NOMO-1 treated with dmso at 0.1 percent for 144 hours (cell line): ENCODE measurements at regions not wholly inside any gene's neighbourhood (a gene's known extent, or its start where the extent isn't known, plus 50 kb on each side); places are given as distances from the start of the nearest gene placed in this dataset.
"Not testable (repeated sequence)": the region's sequence is repeated elsewhere in the genome, so short reads cannot be mapped to it uniquely, and the experiment has no call there.

Experiments
- DNase-seq: peaks from one replicate; lab custom pipeline; 2025; ENCODE audit not compliant: unreplicated experiment; lab: John Stamatoyannopoulos, UW

DNA sequence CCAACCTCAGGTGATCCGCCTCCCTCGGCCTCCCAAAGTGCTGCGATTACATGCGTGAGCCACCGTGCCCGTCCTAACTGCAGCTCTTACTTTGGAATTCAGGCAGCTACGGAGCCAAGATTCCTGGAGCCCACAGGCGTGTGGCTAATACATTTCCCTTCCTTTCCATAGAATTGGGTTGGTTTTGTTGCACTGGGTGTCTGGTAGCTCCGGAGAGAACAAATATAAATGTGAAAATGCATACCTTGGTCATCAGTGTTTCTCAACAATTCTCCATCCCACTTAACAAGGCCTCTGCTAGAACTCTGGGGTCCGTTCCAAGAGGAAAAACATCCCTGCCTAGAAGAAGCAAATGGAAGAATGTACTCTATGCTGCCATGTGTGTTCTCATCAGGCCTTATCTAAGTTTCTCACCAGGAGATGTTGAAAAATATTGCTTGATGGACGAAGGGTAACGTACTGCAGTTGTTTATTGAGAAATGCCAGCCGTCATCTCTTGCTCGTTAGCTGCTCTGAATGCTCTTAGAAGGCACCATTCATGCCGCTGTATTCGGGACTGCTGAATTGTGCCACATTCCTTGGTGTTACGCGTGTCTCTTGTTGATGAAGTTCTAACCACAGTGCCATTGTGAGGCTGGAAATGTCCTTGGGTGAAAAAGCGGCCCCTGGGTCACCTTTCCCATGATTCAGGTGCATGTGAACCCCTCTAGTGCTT lies 50.5 kb upstream of the CD99 start:
- DNase-seq = no peak

DNA sequence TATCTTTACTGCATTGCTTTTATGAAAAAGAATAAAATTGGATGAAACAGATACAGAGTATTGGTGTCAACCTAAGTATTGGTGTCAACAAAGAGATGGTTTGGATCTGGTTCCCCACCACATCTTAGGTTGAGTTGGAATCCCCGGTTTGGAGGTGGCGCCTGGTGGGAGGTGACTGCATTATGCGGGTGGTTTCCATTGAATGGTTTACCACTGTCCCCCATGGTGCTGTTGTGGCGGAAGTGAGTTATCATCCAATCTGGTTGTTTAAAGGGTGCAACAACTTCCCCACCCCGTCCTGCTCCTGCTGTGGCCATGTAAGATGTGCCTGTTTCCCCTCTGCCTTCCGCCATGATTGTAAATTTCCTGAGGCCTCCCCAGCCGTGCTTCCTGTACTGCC lies 52.8 kb upstream of the CD99 start:
- DNase-seq = no peak

DNA sequence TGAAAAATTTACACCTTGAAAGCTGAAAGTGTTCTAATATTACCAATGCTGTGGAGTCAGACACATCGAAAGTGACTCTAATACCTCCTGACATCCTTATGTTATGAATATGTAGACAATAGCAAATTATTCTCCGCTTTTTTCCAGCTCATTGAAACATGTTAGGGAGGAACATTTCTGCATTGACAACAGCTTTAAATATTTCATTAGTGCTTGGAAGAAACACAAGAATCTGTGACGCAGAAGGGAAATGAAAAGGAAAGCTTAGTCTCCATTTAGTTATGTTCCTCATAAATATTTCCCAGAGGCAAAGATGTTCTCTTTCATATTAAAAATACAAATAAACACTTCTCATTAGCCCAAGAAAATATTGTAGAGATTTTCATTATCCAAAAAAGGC lies 55.8 kb upstream of the CD99 start:
- DNase-seq = no peak

DNA sequence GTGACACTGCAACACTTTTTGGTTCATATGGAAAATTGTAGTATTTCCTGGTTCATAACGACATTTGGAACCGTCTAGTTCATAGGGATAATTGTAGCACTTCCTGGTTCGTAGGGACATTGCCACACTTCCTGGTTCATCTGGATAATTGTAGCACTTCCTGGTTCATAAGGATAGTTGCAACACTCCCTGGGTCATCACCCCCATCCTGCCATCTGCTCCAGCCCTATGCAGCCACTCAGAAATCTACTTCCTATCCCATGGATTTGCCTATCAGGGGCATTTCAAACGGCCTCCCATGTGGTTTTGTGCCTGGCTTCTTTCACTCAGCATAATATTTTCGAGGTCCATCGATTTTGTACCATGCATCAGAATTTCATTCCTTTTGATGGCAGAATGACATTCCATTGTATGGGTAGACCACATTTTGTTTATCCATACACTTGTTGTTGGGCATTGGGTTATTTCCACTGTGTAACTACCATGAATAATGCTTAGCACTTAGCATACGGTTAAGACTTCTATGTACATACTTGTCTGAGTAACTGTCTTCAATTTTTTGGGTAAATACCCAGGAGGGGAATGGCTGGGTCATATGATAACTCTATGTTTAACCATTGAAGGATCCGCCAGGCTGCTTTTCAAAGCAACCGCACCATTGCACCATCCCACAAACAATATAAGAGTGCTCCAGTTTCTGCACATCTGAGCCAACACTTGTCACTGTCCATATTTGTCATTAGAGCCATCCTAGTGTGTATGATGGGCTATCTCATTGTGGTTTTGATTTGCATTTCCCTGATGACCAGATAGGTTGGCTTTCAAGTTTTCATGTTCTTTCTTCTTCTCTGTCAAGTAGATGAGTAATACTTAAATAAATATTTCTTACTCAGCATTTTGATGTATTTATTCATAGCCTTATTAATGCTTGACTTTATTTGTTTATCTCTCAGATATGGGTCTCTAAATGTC lies 58.3 kb upstream of the CD99 start:
- no peak for DNase-seq

DNA sequence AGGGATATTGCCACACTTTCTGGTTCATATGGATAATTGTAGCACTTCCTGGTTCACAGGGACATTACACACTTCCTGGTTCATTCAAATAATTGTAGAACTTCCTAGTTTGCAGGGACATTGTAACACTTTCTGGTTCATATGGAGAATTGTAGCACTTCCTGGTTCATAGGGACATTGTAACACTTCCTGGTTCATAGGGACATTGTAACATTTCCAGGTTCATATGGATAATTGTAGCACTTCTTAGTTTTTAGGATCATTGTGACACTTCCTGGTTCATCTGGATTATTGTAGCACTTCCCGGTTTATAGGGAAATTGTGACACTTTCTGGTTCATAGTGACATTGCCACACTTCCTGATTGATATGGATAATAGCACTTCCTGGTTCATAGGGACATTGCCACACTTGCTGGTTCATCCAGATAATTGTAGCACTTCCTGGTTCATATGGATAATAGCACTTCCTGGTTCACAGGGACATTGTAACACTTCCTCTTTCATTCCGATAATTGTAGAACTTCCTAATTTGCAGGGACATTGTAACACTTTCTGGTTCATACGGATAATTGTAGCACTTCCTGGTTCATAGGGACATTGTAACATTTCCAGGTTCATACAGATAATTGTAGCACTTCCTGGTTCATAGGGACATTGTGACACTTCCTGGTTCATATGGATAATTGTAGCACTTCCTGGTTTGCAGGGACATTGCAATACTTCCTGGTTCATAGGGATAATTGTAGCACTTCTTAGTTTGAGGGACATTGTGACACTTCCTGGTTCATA lies 59.2 kb upstream of the CD99 start:
- no peak for DNase-seq

DNA sequence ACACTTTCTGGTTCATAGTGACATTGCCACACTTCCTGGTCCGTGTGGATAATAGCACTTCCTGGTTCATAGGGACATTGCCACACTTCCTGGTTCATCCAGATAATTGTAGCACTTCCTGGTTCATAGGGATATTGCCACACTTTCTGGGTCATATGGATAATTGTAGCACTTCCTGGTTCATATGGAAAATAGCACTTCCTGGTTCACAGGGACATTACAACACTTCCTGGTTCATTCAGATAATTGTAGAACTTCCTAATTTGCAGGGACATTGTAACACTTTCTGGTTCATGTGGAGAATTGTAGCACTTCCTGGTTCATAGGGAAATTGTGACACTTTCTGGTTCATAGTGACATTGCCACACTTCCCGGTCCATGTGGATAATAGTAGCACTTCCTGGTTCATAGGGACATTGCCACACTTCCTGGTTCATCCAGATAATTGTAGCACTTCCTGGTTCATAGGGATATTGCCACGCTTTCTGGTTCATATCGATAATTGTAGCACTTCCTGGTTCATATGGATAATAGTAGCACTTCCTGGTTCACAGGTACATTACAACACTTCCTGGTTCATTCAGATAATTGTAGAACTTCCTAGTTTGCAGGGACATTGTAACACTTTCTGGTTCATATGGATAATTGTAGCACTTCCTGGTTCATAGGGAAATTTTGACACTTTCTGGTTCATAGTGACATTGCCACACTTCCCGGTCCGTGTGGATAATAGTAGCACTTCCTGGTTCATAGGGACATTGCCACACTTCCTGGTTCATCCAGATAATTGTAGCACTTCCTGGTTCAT lies 60.0 kb upstream of the CD99 start:
- DNase-seq = not testable (repeated sequence)

DNA sequence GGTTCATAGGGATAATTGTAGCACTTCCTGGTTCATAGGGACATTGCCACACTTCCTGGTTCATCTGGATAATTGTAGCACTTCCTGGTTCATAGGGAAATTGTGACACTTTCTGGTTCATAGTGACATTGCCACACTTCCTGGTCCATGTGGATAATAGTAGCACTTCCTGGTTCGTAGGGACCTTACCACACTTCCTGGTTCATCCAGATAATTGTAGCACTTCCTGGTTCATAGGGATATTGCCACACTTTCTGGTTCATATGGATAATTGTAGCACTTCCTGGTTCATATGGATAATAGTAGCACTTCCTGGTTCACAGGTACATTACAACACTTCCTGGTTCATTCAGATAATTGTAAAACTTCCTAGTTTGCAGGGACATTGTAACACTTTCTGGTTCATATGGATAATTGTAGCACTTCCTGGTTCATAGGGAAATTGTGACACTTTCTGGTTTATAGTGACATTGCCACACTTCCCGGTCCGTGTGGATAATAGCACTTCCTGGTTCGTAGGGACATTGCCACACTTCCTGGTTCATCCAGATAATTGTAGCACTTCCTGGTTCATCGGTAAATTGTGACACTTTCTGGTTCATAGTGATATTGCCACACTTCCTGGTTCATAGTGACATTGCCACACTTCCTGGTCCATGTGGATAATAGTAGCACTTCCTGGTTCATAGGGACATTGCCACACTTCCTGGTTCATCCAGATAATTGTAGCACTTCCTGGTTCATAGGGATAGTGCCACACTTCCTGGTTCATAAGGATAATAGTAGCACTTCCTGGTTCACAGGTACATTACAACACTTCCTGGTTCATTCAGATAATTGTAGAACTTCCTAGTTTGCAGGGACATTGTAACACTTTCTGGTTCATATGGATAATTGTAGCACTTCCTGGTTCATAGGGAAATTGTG lies 60.8 kb upstream of the CD99 start:
- not testable (repeated sequence) for DNase-seq

DNA sequence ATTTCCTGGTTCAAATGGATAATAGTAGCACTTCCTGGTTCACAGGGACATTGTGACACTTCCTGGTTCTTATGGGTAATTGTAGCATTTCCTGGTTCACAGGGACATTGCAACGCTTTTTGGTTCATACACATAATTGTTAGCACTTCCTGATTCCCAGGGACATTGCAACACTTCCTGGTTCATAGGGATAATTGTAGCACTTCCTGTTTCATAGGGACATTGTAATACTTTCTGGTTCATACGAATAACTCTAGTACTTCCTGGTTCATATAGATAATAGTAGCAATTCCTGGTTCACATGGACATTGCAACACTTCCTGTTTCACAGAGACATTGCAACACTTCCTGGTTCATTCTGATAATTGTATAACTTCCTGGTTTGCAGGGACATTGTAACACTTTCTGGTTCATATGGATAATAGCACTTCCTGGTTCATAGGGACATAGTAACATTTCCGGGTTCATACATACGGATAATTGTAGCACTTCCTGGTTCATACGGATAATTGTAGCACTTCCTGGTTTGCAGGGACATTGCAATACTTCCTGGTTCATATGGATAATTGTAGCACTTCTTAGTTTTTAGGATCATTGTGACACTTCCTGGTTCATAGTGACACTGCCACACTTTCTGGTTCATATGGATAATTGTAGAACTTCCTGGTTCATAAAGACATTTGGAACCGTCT lies 61.6 kb upstream of the CD99 start:
- no peak for DNase-seq

DNA sequence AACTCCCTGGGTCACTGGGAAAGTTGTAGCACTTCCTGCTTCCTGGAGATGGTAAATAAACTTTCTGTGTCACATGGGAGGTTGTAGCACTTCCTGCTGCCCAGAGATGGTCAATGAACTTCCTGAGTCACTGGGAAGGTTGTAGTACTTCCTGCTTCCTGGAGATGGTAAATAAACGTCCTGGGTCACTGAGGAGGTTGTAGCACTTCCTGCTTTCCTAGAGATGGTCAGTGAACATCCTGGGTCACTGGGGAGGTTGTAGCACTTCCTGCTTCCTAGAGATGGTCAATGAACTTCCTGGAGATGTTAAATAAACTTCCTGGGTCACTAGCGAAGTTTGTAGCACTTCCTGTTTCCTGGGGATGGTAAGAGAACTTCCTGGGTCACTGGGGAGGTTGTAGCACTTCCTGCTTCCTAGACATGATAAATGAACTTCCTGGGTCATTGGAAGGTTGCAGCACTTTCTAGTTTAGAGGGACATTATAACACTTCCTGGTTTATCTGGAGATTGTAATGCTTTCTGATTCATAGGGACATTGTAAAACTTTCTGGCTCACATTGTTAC lies 62.3 kb upstream of the CD99 start:
- DNase-seq = no peak

DNA sequence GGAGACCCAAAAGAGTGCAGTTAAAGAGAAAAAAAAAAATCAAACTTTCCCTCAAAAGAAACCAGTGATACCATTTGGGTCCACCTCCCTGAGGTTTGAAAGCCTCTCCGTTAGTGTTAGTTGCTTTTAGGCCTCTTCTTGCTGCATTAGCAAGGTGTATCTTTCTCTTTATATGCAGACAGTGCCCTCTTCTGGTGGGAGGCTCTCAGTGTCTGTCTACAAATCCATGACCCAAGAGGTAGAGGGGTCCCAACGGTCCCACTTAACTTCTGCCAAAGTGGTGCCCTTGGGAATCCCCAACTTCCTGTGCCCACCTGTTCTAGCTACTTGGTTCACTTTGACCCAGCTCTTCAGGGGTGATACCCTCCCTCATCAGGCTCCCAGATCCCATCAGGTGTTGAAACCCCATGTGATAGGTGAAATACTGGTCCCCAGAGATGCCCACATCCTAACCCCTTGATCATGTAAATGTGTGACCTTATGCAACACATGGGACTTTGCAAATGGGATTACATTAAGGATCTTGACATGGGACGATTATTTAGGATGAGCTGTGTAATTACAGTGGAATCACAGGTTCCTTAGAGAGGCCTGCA lies 63.7 kb upstream of the CD99 start:
- no peak for DNase-seq

DNA sequence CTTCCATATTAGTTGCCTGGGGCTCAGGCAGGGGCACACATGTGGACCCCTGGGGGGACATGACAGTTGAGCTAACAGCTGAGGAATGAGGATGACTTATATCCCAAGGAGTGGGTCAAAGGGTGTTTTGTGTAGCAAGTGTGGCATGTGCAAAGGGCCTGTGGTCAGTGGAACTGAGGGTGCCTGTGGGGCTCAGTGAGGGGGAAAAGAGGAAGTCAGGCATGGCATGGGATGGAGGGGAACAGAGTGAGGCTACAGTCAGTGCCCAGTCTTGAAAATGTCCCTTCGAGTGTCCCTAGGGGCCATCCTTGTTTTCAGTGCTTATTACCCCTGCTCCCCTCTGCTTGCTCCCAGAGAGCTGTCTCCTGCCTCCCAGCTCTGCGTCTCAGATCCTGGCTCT lies 64.3 kb upstream of the CD99 start:
- DNase-seq = no peak

DNA sequence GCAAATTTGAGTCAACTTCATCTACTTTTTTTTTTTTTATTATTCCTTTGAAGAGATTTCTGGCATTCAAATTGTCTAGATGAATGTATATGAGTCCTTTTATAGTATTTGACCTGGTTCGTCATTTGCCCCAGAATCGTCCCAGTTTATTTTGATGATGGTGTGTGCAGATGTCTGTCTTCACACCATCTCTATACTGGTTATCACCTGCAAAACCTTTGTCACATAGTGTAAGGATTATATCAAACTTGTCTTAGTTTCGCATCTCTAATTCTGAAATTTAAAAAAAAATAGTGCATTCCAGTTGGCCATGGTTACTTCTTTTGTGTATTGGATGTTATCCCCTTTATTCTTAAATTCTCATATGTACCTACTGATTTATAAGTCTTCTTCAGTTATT lies 70.5 kb upstream of the CD99 start:
- no peak for DNase-seq

DNA sequence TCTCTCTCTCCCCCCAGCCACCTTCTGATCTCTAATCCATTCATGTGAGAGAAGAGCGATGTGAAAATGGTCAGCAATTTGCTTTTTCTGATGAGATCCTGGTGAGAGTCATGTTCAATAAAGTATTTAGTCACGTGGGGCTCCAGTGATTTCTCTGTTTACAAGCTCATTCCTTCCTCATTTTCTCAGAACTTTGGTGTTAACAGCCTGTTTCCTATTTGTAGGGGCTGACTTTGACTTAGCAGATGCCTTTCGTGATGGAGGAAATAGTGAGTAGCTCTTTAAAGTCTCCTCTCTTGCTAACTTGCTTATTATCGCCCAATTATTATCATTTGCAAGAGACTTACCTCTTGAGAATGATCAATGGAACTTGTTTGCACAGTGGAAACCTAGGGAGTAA lies 72.6 kb upstream of the CD99 start:
- DNase-seq = no peak

DNA sequence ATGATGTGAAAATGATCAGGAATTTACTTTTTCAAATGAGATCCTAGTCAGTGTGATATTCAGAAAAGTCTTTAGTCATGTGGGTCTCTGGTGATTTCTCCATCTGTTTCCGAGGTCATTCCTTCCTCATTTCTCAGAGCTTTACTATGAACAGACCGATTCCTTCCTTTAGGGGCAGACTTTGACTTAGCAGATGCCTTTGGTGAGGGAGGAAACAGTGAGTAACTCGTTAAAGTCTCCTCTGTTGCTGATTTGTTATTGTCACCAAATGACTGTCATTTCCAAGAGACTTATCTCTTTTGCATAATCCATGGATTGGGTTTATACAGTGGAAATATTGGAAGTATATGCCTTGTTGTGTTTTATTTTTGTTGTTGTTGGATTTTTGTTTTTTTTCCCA lies 76.2 kb upstream of the CD99 start:
- no peak for DNase-seq

DNA sequence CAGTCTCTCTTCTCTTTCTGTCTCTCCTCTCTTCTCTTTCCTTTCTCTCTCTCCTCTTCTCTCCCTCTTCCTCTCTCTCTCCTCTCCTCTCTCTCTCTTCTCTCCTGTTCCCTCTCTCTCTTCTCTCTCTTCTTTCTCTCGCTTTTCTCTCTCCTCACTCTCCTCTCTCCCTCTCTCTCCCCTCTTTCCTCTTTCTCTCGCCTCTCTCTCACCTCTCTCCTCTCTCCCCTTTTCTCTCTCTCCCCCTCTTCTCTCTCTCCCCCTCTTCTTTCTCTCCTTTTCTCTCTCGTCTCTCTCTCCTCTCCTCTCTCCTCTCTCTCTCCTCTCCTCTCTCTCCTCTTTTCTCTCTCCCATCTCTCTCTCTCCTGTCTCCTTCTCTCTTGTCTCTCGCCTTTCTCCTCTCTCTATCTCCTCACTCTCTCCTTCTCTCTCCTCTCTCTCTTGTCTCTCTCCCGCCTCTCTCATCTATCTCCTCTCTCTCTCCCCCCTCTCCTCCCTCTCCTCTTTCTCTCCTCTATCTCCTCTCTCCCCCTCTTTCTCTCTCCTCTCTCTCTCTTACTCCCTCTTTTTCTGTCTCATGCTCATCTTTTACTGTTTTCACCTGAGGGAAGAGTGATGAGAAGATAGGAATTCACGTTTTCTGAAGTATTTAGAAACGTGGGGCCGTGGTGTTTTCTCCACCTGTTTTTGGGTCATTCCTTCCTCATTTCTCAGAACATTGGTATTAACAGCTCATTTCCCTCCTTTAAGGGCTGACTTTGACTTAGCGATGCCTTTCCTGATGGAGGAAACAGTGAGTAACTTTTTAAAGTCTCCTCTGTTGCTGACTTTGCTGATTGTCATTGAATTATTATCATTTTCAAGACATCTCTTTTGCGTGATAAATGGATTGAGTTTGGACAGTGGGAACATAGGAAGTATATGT lies 80.6 kb upstream of the CD99 start:
- no peak for DNase-seq

DNA sequence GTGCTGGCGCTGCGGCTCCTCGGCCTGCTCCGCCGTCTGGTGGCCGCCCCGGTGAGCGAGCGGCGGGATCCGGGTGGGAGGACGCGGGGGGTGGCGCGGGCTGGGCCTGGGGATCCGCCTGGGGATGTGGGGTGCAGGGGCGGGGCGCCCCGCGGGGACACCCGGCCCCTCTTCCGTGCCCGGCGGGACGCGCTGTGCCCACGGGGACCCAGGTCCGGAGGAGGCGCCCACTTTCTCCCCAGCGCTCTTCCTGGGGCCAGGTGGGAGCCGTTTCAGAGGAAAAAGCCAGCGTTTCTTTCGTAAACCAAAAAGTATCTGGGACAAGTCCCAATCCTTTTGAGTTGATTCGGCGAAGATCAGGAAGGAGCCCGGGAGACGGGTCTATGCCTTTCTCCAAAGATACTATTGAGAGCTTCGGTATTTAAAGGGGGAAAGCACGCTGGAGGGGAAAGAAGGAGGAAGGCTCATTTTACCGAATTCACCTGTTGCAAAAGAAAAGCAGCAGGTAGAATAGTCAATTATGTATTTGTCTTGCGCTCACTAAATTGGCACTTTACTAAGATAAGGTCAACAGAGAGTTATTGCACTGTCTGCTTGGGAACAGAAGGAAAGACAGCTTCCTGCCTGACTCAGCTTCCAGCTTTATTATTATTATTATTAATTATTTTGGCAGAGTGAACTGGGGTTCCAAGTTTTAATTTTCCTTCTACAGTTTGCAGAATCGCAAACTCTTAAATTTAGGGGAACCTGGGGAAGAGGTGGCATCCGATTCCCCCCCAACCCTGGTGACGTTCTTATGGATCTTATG lies 81.5 kb upstream of the CD99 start:
- no peak for DNase-seq
